ENCODE measurements at regions not wholly inside any gene's neighbourhood (a gene's known extent, or its start where the extent isn't known, plus 50 kb on each side); places are given as distances from the start of the nearest gene placed in this dataset.

DNA sequence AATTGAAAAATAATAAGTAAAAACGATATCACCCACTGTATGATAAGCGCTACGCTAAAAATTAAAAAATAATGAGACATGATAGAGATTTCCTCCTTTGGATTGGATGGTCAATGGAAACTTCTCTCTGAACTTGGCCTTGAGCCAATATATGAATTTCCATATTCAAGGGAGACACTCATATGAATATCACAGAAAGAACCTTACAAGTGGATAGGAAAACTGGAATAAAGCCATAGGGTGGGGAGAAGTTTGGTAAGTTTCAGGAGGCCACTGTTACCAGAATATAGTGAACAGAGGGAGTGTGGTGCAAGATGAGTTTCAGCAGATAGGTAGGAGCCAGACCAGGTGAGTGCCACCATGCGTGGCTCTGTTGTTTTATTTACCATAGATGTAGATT is 147.2 kb downstream of the SEM1 start:
- H2AK5ac ChIP-seq (ENCODE audit: low read length, severe bottlenecking), result no peak overlapping the region
- H3K27me3 ChIP-seq (ENCODE audit: control insufficient read depth in 1 of 2, insufficient read depth in 1 of 2, low read length in 2 of 2), result no peaks in the 10 kb centered on the region
- no peak overlapping the region for H3K27ac ChIP-seq (ENCODE audit: low read length, poor library complexity, severe bottlenecking)
- no peak overlapping the region for H3K23ac ChIP-seq (ENCODE audit: low read length in 2 of 2)
- H3K36me3 ChIP-seq (ENCODE audit: control insufficient read depth in 1 of 2, insufficient read depth in 2 of 2, low read depth in 1 of 2, low read length in 2 of 2), result no peaks in the 10 kb centered on the region
- H3K9me3 ChIP-seq (ENCODE audit: control insufficient read depth, low read length), result no peaks in the 10 kb centered on the region
- no peak overlapping the region for H2BK120ac ChIP-seq (ENCODE audit: low read depth, low read length)
- H3K79me1 ChIP-seq (replicated peaks; ENCODE audit: low read length, poor library complexity, severe bottlenecking), result no peaks in the 10 kb centered on the region
- no peak overlapping the region for H3K9ac ChIP-seq (ENCODE audit: low read length)
- H2BK5ac ChIP-seq (ENCODE audit: low read depth, low read length, poor library complexity, severe bottlenecking), result no peak overlapping the region
- WGBS, result no CpG with 5 or more reads among the region's 4 CpGs
- no peak overlapping the region for H3K18ac ChIP-seq (ENCODE audit: low read depth in 1 of 2, low read length in 2 of 2)
- H4K91ac ChIP-seq (ENCODE audit: low read length), result no peak overlapping the region
- no peak overlapping the region for H2BK12ac ChIP-seq (ENCODE audit: low read length in 2 of 2)
- no peak for DNase-seq
- no peak overlapping the region for H2AFZ ChIP-seq (ENCODE audit: low read depth, low read length)
- H3K14ac ChIP-seq (ENCODE audit: low read length in 2 of 2), result no peak overlapping the region
- no peak overlapping the region for H3K4me2 ChIP-seq (ENCODE audit: low read length, poor library complexity, severe bottlenecking)
- no peak overlapping the region for H3K4me3 ChIP-seq (ENCODE audit: insufficient read depth in 1 of 2, low read depth in 1 of 2, low read length in 2 of 2)
- no peak overlapping the region for H3K4ac ChIP-seq (ENCODE audit: low read depth in 1 of 2, low read length in 2 of 2)
- no peak overlapping the region for H2BK15ac ChIP-seq (ENCODE audit: low read depth, poor library complexity, severe bottlenecking)
- H4K8ac ChIP-seq (ENCODE audit: low read length), result no peak overlapping the region
- no peaks in the 10 kb centered on the region for H3K4me1 ChIP-seq (ENCODE audit: control insufficient read depth, insufficient read depth, low read depth, low read length)

DNA sequence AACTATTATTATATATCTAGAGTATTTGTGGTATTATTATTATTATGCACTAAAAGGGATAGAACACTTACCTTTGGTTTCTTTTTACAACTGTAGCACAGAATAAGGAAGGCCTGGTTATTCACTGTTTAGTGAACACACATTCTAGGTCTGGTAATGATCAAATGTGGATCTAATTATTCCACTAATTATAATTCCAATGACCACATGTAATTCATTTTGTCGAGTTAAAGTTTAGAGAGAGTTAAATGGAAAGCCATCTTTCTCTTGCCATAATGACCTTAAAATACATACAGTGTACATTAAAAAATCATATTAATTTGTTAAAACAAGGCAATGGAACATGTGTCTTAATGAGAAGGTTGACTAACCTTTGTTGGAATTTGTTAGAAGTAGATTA is 147.8 kb downstream of the SEM1 start:
- no peaks in the 10 kb centered on the region for H3K27me3 ChIP-seq (ENCODE audit: control insufficient read depth in 1 of 2, insufficient read depth in 1 of 2, low read length in 2 of 2)
- no peak overlapping the region for H2AFZ ChIP-seq (ENCODE audit: low read depth, low read length)
- H4K91ac ChIP-seq (ENCODE audit: low read length), result no peak overlapping the region
- no peak overlapping the region for H3K4me2 ChIP-seq (ENCODE audit: low read length, poor library complexity, severe bottlenecking)
- no peak overlapping the region for H3K9ac ChIP-seq (ENCODE audit: low read length)
- no peak for DNase-seq
- no peaks in the 10 kb centered on the region for H3K36me3 ChIP-seq (ENCODE audit: control insufficient read depth in 1 of 2, insufficient read depth in 2 of 2, low read depth in 1 of 2, low read length in 2 of 2)
- H3K27ac ChIP-seq (ENCODE audit: low read length, poor library complexity, severe bottlenecking), result no peak overlapping the region
- no peak overlapping the region for H3K18ac ChIP-seq (ENCODE audit: low read depth in 1 of 2, low read length in 2 of 2)
- H3K79me1 ChIP-seq (replicated peaks; ENCODE audit: low read length, poor library complexity, severe bottlenecking), result no peaks in the 10 kb centered on the region
- H3K14ac ChIP-seq (ENCODE audit: low read length in 2 of 2), result no peak overlapping the region
- H2BK5ac ChIP-seq (ENCODE audit: low read depth, low read length, poor library complexity, severe bottlenecking), result no peak overlapping the region
- H2BK15ac ChIP-seq (ENCODE audit: low read depth, poor library complexity, severe bottlenecking), result no peak overlapping the region
- no peak overlapping the region for H3K4ac ChIP-seq (ENCODE audit: low read depth in 1 of 2, low read length in 2 of 2)
- no peak overlapping the region for H3K4me3 ChIP-seq (ENCODE audit: insufficient read depth in 1 of 2, low read depth in 1 of 2, low read length in 2 of 2)
- H3K4me1 ChIP-seq (ENCODE audit: control insufficient read depth, insufficient read depth, low read depth, low read length), result no peaks in the 10 kb centered on the region
- H2BK120ac ChIP-seq (ENCODE audit: low read depth, low read length), result no peak overlapping the region
- H4K8ac ChIP-seq (ENCODE audit: low read length), result no peak overlapping the region
- H2AK5ac ChIP-seq (ENCODE audit: low read length, severe bottlenecking), result no peak overlapping the region
- H2BK12ac ChIP-seq (ENCODE audit: low read length in 2 of 2), result no peak overlapping the region
- no CpG with 5 or more reads among the region's 1 CpG for WGBS
- no peaks in the 10 kb centered on the region for H3K9me3 ChIP-seq (ENCODE audit: control insufficient read depth, low read length)
- no peak overlapping the region for H3K23ac ChIP-seq (ENCODE audit: low read length in 2 of 2)

DNA sequence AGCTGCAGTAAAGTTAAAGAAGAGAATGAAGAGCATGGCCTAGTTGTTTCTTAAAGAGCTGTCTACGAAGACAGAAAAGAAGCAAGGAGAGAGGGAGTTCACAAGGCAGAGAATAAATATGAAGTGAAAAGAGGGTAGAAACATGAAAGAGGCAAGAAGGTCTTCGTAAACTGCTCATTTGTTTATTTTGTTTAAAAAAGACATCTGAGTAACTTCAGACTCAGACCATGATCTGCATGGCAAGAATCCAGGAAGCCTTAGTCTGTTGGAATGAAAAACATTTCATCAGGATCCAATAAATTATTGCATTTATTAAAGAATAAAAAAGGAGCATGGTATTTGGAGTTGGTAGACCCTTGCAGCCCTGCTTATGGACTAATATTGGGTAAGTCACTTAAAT is 151.1 kb downstream of the SEM1 start:
- no peak overlapping the region for H2AK5ac ChIP-seq (ENCODE audit: low read length, severe bottlenecking)
- no peak overlapping the region for H2BK15ac ChIP-seq (ENCODE audit: low read depth, poor library complexity, severe bottlenecking)
- no peak overlapping the region for H2BK5ac ChIP-seq (ENCODE audit: low read depth, low read length, poor library complexity, severe bottlenecking)
- H3K9me3 ChIP-seq (ENCODE audit: control insufficient read depth, low read length), result no peaks in the 10 kb centered on the region
- H3K4ac ChIP-seq (ENCODE audit: low read depth in 1 of 2, low read length in 2 of 2), result no peak overlapping the region
- no peak overlapping the region for H2BK12ac ChIP-seq (ENCODE audit: low read length in 2 of 2)
- no peak overlapping the region for H3K18ac ChIP-seq (ENCODE audit: low read depth in 1 of 2, low read length in 2 of 2)
- DNase-seq, result no peak
- no peak overlapping the region for H4K91ac ChIP-seq (ENCODE audit: low read length)
- no peak overlapping the region for H3K4me3 ChIP-seq (ENCODE audit: insufficient read depth in 1 of 2, low read depth in 1 of 2, low read length in 2 of 2)
- no peak overlapping the region for H4K8ac ChIP-seq (ENCODE audit: low read length)
- H2AFZ ChIP-seq (ENCODE audit: low read depth, low read length), result no peak overlapping the region
- 39% methylated on average over 2 of the region's 2 CpGs for WGBS
- no peak overlapping the region for H3K4me2 ChIP-seq (ENCODE audit: low read length, poor library complexity, severe bottlenecking)
- no peaks in the 10 kb centered on the region for H3K27me3 ChIP-seq (ENCODE audit: control insufficient read depth in 1 of 2, insufficient read depth in 1 of 2, low read length in 2 of 2)
- H3K14ac ChIP-seq (ENCODE audit: low read length in 2 of 2), result no peak overlapping the region
- no peak overlapping the region for H3K9ac ChIP-seq (ENCODE audit: low read length)
- H3K23ac ChIP-seq (ENCODE audit: low read length in 2 of 2), result no peak overlapping the region
- no peak overlapping the region for H2BK120ac ChIP-seq (ENCODE audit: low read depth, low read length)
- H3K4me1 ChIP-seq (ENCODE audit: control insufficient read depth, insufficient read depth, low read depth, low read length), result no peaks in the 10 kb centered on the region
- H3K79me1 ChIP-seq (replicated peaks; ENCODE audit: low read length, poor library complexity, severe bottlenecking), result no peaks in the 10 kb centered on the region
- H3K27ac ChIP-seq (ENCODE audit: low read length, poor library complexity, severe bottlenecking), result no peak overlapping the region
- no peaks in the 10 kb centered on the region for H3K36me3 ChIP-seq (ENCODE audit: control insufficient read depth in 1 of 2, insufficient read depth in 2 of 2, low read depth in 1 of 2, low read length in 2 of 2)

DNA sequence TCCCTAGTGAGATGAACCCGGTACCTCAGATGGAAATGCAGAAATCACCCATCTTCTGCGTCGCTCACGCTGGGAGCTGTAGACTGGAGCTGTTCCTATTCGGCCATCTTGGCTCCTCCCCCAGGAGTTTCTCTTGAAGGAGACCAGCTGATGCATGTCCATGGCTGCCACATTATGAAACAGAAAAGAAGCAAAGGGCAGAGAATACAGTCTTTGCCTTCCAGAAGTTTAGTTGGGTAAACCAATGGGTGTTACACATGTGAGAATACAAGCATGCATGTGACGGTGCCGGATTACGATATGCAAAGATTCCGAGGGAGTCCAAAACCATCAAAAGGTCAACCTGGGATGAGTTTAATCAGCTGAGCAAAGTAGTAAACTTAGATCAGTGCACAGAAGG is 151.6 kb downstream of the SEM1 start:
- H2AFZ ChIP-seq (ENCODE audit: low read depth, low read length), result no peak overlapping the region

More for the DNA sequence above, 151.6 kb downstream of the SEM1 start:
- no peak for DNase-seq
- Histone ChIP-seq H3K9ac (ENCODE audit: low read length) (no peak overlapping the region), H2BK12ac (ENCODE audit: low read length in 2 of 2) (no peak overlapping the region), H4K8ac (ENCODE audit: low read length) (no peak overlapping the region), H3K9me3 (ENCODE audit: control insufficient read depth, low read length) (no peaks in the 10 kb centered on the region), H3K14ac (ENCODE audit: low read length in 2 of 2) (no peak overlapping the region), H2BK15ac (ENCODE audit: low read depth, poor library complexity, severe bottlenecking) (no peak overlapping the region), H3K36me3 (ENCODE audit: control insufficient read depth in 1 of 2, insufficient read depth in 2 of 2, low read depth in 1 of 2, low read length in 2 of 2) (no peaks in the 10 kb centered on the region), H3K4me2 (ENCODE audit: low read length, poor library complexity, severe bottlenecking) (no peak overlapping the region), H4K91ac (ENCODE audit: low read length) (no peak overlapping the region), H3K79me1 (replicated peaks; ENCODE audit: low read length, poor library complexity, severe bottlenecking) (no peaks in the 10 kb centered on the region), H3K23ac (ENCODE audit: low read length in 2 of 2) (no peak overlapping the region), H3K27ac (ENCODE audit: low read length, poor library complexity, severe bottlenecking) (no peak overlapping the region), H2AK5ac (ENCODE audit: low read length, severe bottlenecking) (no peak overlapping the region), H3K4me3 (ENCODE audit: insufficient read depth in 1 of 2, low read depth in 1 of 2, low read length in 2 of 2) (no peak overlapping the region), H3K4ac (ENCODE audit: low read depth in 1 of 2, low read length in 2 of 2) (no peak overlapping the region), H3K27me3 (ENCODE audit: control insufficient read depth in 1 of 2, insufficient read depth in 1 of 2, low read length in 2 of 2) (no peaks in the 10 kb centered on the region), H2BK120ac (ENCODE audit: low read depth, low read length) (no peak overlapping the region), H3K18ac (ENCODE audit: low read depth in 1 of 2, low read length in 2 of 2) (no peak overlapping the region), H2BK5ac (ENCODE audit: low read depth, low read length, poor library complexity, severe bottlenecking) (no peak overlapping the region), H3K4me1 (ENCODE audit: control insufficient read depth, insufficient read depth, low read depth, low read length) (no peaks in the 10 kb centered on the region)
- WGBS, result 87% methylated on average over 9 of the region's 9 CpGs
